ENCODE measurements at regions not wholly inside any gene's neighbourhood (a gene's known extent, or its start where the extent isn't known, plus 50 kb on each side); places are given as distances from the start of the nearest gene placed in this dataset.

GRCh38 chr6:84854811-84855400, 90.5 kb upstream of the TBX18 start:
- Histone ChIP-seq H3K36me3 (replicated peaks in 1 of 2; ENCODE audit: insufficient read depth in 1 of 2, low read depth in 2 of 2) (no peaks in the 10 kb centered on the region), H3K27me3 (no peaks in the 10 kb centered on the region), H3K9me3 (no peaks in the 10 kb centered on the region), H3K27ac (no peak overlapping the region), H3K4me3 (no peak overlapping the region), H3K4me1 (no peaks in the 10 kb centered on the region)
- no peak for TF ChIP-seq POLR2A (IDR thresholded peaks at IDR 0.05)
- no peak for TF ChIP-seq CTCF (IDR thresholded peaks at IDR 0.05)
- 55 to 58% methylated on average over 8 of the region's 8 CpGs for WGBS, 2 donors
- DNase-seq (no peak), ATAC-seq (no peak)
- intact Hi-C loops (cut with DNase I) = no loop called here

- Histone ChIP-seq H3K9me3 (no peaks in the 10 kb centered on the region), H3K36me3 (replicated peaks in 1 of 2; ENCODE audit: insufficient read depth in 1 of 2, low read depth in 2 of 2) (no peaks in the 10 kb centered on the region), H3K27ac (no peak overlapping the region), H3K4me1 (no peaks in the 10 kb centered on the region), H3K4me3 (no peak overlapping the region), H3K27me3 (no peaks in the 10 kb centered on the region)
- ATAC-seq (no peak), DNase-seq (no peak)
- intact Hi-C loops (cut with DNase I) = no loop called here
- TF ChIP-seq POLR2A (IDR thresholded peaks at IDR 0.05) (no peak), CTCF (IDR thresholded peaks at IDR 0.05) (no peak)
Observed at GRCh38 chr6:84853901-84854300, 89.5 kb upstream of the TBX18 start.

- Histone ChIP-seq H3K4me1 (no peaks in the 10 kb centered on the region), H3K4me3 (no peak overlapping the region), H3K9me3 (no peaks in the 10 kb centered on the region), H3K36me3 (replicated peaks in 1 of 2; ENCODE audit: insufficient read depth in 1 of 2, low read depth in 2 of 2) (no peaks in the 10 kb centered on the region), H3K27ac (no peak overlapping the region), H3K27me3 (no peaks in the 10 kb centered on the region)
- ATAC-seq (no peak), DNase-seq (no peak)
- intact Hi-C loops (cut with DNase I) = no loop called here
- 14 to 17% methylated on average over 1 of the region's 1 CpG for WGBS, 2 donors
- TF ChIP-seq POLR2A (IDR thresholded peaks at IDR 0.05) (no peak), CTCF (IDR thresholded peaks at IDR 0.05) (no peak)
Observed at GRCh38 chr6:84848960-84849359, 84.6 kb upstream of the TBX18 start.

GRCh38 chr6:84847390-84848160, 83.2 kb upstream of the TBX18 start:
- Histone ChIP-seq H3K4me3 (no peak overlapping the region), H3K27me3 (no peaks in the 10 kb centered on the region), H3K9me3 (no peaks in the 10 kb centered on the region), H3K27ac (no peak overlapping the region), H3K4me1 (no peaks in the 10 kb centered on the region), H3K36me3 (replicated peaks in 1 of 2; ENCODE audit: insufficient read depth in 1 of 2, low read depth in 2 of 2) (no peaks in the 10 kb centered on the region)
- no peak for ATAC-seq
- WGBS, 2 donors = 46 to 56% methylated on average over 3 of the region's 3 CpGs
- intact Hi-C loops (cut with DNase I) = no loop called here
- TF ChIP-seq CTCF (IDR thresholded peaks at IDR 0.05) (no peak), POLR2A (IDR thresholded peaks at IDR 0.05) (no peak)
- DNase-seq = no peak
